PC-3 (cell line): ENCODE measurements at regions not wholly inside any gene's neighbourhood (a gene's known extent, or its start where the extent isn't known, plus 50 kb on each side); places are given as distances from the start of the nearest gene placed in this dataset.

ENCODE experiments used
- ATAC-seq: fragments of 200-7000 bp; cut with Tn5 transposase; 2 replicates; pipeline ENCODE4 v1.9.1; 2020; ENCODE audit warnings: mild to moderate bottlenecking, moderate library complexity
- BruUV-seq: library from RNA; stranded (reverse); fragments of 400-500 nt; replicated peaks from 2 replicates; lab custom pipeline; 2021; lab: Mats Ljungman, UMichigan
- CTCF ChIA-PET: fragments of 300-600 bp; sonication (Branson Sonifier 250); formaldehyde crosslinking; loops from one replicate; lab custom pipeline; 2022; ENCODE audit warnings: antibody characterized with exemption; lab: Charles Lee
- POLR2A ChIA-PET: fragments of 300-600 bp; sonication (Branson Sonifier 250); formaldehyde crosslinking; loops from one replicate; lab custom pipeline; 2022; ENCODE audit warnings: antibody characterized with exemption; ENCODE audit not compliant: unreplicated experiment; lab: Charles Lee
- DNase-seq: peaks from one replicate; pipeline ENCODE4 v3.0.0-alpha.2; 2015
- H2AFZ ChIP-seq: fragments of 300-600 bp; sonication (generic); 2 replicates; pipeline ENCODE4 v1.6.0; 2016; ENCODE audit warnings: antibody characterized with exemption, low read length
- H3F3A ChIP-seq: fragments of 300-600 bp; sonication (generic); one replicate; pipeline ENCODE4 v1.6.0; 2017; ENCODE audit warnings: antibody characterized with exemption, low read length, control low read depth, mild to moderate bottlenecking; ENCODE audit not compliant: unreplicated experiment
- H3K27ac ChIP-seq: fragments of 300-600 bp; sonication (generic); 2 replicates; pipeline ENCODE4 v1.5.1; 2016; ENCODE audit warnings: mild to moderate bottlenecking, low read length
- H3K27me3 ChIP-seq: fragments of 300-600 bp; sonication (generic); 2 replicates; pipeline ENCODE4 v1.6.1; 2016; ENCODE audit warnings: low read length, mixed read lengths
- H3K36me3 ChIP-seq: fragments of 300-600 bp; sonication (generic); 2 replicates; pipeline ENCODE4 v1.6.1; 2016; ENCODE audit warnings: low read depth, mixed run types, low read length, mixed read lengths
- H3K4me1 ChIP-seq: fragments of 300-600 bp; sonication (generic); 2 replicates; pipeline ENCODE4 v1.5.1; 2016; ENCODE audit warnings: low read length; ENCODE audit not compliant: insufficient read depth
- H3K4me2 ChIP-seq: fragments of 300-600 bp; sonication (generic); 2 replicates; pipeline ENCODE4 v1.6.0; 2016; ENCODE audit warnings: low read length
- H3K4me3 ChIP-seq: fragments of 300-600 bp; sonication (generic); 2 replicates; pipeline ENCODE4 v1.5.1; 2016; ENCODE audit warnings: mild to moderate bottlenecking, low read length, mixed read lengths
- H3K79me2 ChIP-seq: fragments of 300-600 bp; sonication (generic); 2 replicates; pipeline ENCODE4 v1.6.1; 2017; ENCODE audit warnings: low read length, mixed read lengths
- H3K9ac ChIP-seq: fragments of 300-600 bp; sonication (generic); 2 replicates; pipeline ENCODE4 v1.6.0; 2016; ENCODE audit warnings: mild to moderate bottlenecking, low read length
- H3K9me2 ChIP-seq: fragments of 300-600 bp; sonication (generic); replicated peaks from 2 replicates; pipeline ENCODE4 v1.6.1; 2016; ENCODE audit warnings: mixed run types, low read length, mixed read lengths
- H3K9me3 ChIP-seq: fragments of 300-600 bp; sonication (generic); 2 replicates; pipeline ENCODE4 v1.6.1; 2016; ENCODE audit warnings: low read length, mixed read lengths
- H4K20me1 ChIP-seq: fragments of 300-600 bp; sonication (generic); 2 replicates; pipeline ENCODE4 v1.6.1; 2016; ENCODE audit warnings: low read length, mixed read lengths
- CTCF ChIP-seq: fragments of 300-600 bp; sonication (generic); conservative IDR thresholded peaks from 2 replicates; pipeline ENCODE4 v1.5.1; 2017; ENCODE audit warnings: antibody characterized with exemption, low read depth, mild to moderate bottlenecking, low read length
- EZH2 ChIP-seq: fragments of 300-600 bp; sonication (generic); IDR thresholded peaks from one replicate; pipeline ENCODE4 v1.6.1; 2017; ENCODE audit warnings: antibody characterized with exemption, mild to moderate bottlenecking, low read length; ENCODE audit not compliant: unreplicated experiment
- EZH2phosphoT487 ChIP-seq: fragments of 300-600 bp; sonication (generic); IDR thresholded peaks from 2 replicates; pipeline ENCODE4 v1.6.1; 2018; ENCODE audit warnings: mild to moderate bottlenecking, antibody characterized with exemption, low read length, borderline replicate concordance
- intact Hi-C: fragments of 100-400 bp; cut with micrococcal nuclease; formaldehyde crosslinking; loops from 2 replicates; pipeline ENCODE4 v1.9.0; 2023

- Histone ChIP-seq H3K4me3 (no peak overlapping the region), H3K79me2 (no peaks in the 10 kb centered on the region), H3F3A (no peaks in the 10 kb centered on the region), H2AFZ (no peak overlapping the region), H3K36me3 (no peaks in the 10 kb centered on the region), H3K9ac (no peak overlapping the region), H3K4me2 (no peak overlapping the region), H4K20me1 (no peaks in the 10 kb centered on the region), H3K9me2 (no peaks in the 10 kb centered on the region), H3K27me3 (no peaks in the 10 kb centered on the region), H3K4me1 (no peaks in the 10 kb centered on the region), H3K9me3 (no peaks in the 10 kb centered on the region), H3K27ac (no peak overlapping the region)
- CTCF ChIA-PET: no interaction called here
- no peak for ATAC-seq
- no peak for DNase-seq
- POLR2A ChIA-PET: no interaction called here
- no peak for TF ChIP-seq EZH2phosphoT487
- no peak for TF ChIP-seq CTCF
- no peak for TF ChIP-seq EZH2
- intact Hi-C loops: no loop called here
- no TSS peak for BruUV-seq
Observed at GRCh38 chr10:112039823-112040222, 143.7 kb downstream of the GPAM start.

GRCh38 chr10:112040696-112041095, 142.9 kb downstream of the GPAM start:
- Histone ChIP-seq H3K4me2 (no peak overlapping the region), H3K4me1 (no peaks in the 10 kb centered on the region), H3K9me3 (no peaks in the 10 kb centered on the region), H3K27me3 (no peaks in the 10 kb centered on the region), H4K20me1 (no peaks in the 10 kb centered on the region), H2AFZ (no peak overlapping the region), H3K9me2 (no peaks in the 10 kb centered on the region), H3F3A (no peaks in the 10 kb centered on the region), H3K79me2 (no peaks in the 10 kb centered on the region), H3K36me3 (no peaks in the 10 kb centered on the region), H3K9ac (no peak overlapping the region), H3K4me3 (no peak overlapping the region), H3K27ac (no peak overlapping the region)
- ATAC-seq: no peak
- DNase-seq: no peak
- ChIA-PET CTCF (no interaction called here), POLR2A (no interaction called here)
- BruUV-seq: no TSS peak
- intact Hi-C loops: no loop called here
- TF ChIP-seq EZH2 (no peak), EZH2phosphoT487 (no peak), CTCF (no peak)

GRCh38 chr10:112045938-112046337, 137.6 kb downstream of the GPAM start:
- no TSS peak for BruUV-seq
- H3K27ac ChIP-seq: no peak overlapping the region
- no peaks in the 10 kb centered on the region for H3K4me1 ChIP-seq
- no peaks in the 10 kb centered on the region for H3K9me3 ChIP-seq
- H3F3A ChIP-seq: no peaks in the 10 kb centered on the region
- intact Hi-C loops: no loop called here
- H3K79me2 ChIP-seq: no peaks in the 10 kb centered on the region
- no peaks in the 10 kb centered on the region for H3K36me3 ChIP-seq
- H3K9me2 ChIP-seq: no peaks in the 10 kb centered on the region
- TF ChIP-seq CTCF (no peak), EZH2 (no peak)
- no peak overlapping the region for H3K9ac ChIP-seq
- ATAC-seq: no peak
- H2AFZ ChIP-seq: no peak overlapping the region
- ChIA-PET POLR2A (no interaction called here), CTCF (no interaction called here)
- H3K4me2 ChIP-seq: no peak overlapping the region
- H3K4me3 ChIP-seq: no peak overlapping the region
- no peaks in the 10 kb centered on the region for H4K20me1 ChIP-seq
- no peak for DNase-seq
- H3K27me3 ChIP-seq: peaks cover 5% of the 10 kb centered on the region; the same call in 1 of the 2 replicates
